DND-41 (cell line): ENCODE measurements at regions not wholly inside any gene's neighbourhood (a gene's known extent, or its start where the extent isn't known, plus 50 kb on each side); places are given as distances from the start of the nearest gene placed in this dataset.

Experiments used
- ATAC-seq: fragments of 200-7000 bp; cut with Tn5 transposase; 3 replicates; pipeline ENCODE4 v1.9.1; 2021; ENCODE audit warnings: low read depth; ENCODE audit not compliant: insufficient read depth
- DNase-seq: peaks from one replicate; pipeline ENCODE4 v3.0.0-alpha.2; 2020
- H2AFZ ChIP-seq: 2 replicates; pipeline ENCODE4 v1.6.0; 2012; ENCODE audit warnings: low read depth, low read length
- H3K27ac ChIP-seq: 2 replicates; pipeline ENCODE4 v1.5.1; 2012; ENCODE audit warnings: low read length, inconsistent platforms
- H3K27me3 ChIP-seq: fragments of 200-600 bp; sonication (generic); 2 replicates; pipeline ENCODE4 v1.6.0; 2012; ENCODE audit warnings: low read length, mild to moderate bottlenecking, inconsistent platforms; ENCODE audit not compliant: insufficient read depth, poor library complexity
- H3K36me3 ChIP-seq: 2 replicates; pipeline ENCODE4 v1.5.1; 2012; ENCODE audit warnings: low read length, inconsistent platforms; ENCODE audit not compliant: insufficient read depth
- H3K4me1 ChIP-seq: 2 replicates; pipeline ENCODE4 v1.5.1; 2012; ENCODE audit warnings: mild to moderate bottlenecking, low read length; ENCODE audit not compliant: insufficient read depth
- H3K4me2 ChIP-seq: 2 replicates; pipeline ENCODE4 v1.6.0; 2012; ENCODE audit warnings: mild to moderate bottlenecking, moderate library complexity, low read length, inconsistent platforms; ENCODE audit not compliant: insufficient read depth
- H3K4me3 ChIP-seq, 2 experiments: fragments of 200-600 bp in 1 of 2; shearing (Covaris generic) in 1 of 2; 2 replicates each; pipeline ENCODE4 v1.5.1; 2012 to 2016; ENCODE audit warnings: inconsistent platforms in 2 of 2, low read length in 2 of 2, mild to moderate bottlenecking in 2 of 2, low read depth in 1 of 2, moderate library complexity in 1 of 2
- H3K79me2 ChIP-seq: 2 replicates; pipeline ENCODE4 v1.6.0; 2012; ENCODE audit warnings: low read length, inconsistent platforms; ENCODE audit not compliant: insufficient read depth
- H3K9ac ChIP-seq: 2 replicates; pipeline ENCODE4 v1.6.0; 2012; ENCODE audit warnings: low read depth, mild to moderate bottlenecking, inconsistent platforms, low read length, moderate library complexity
- H3K9me3 ChIP-seq: 2 replicates; pipeline ENCODE4 v1.5.1; 2012; ENCODE audit warnings: low read length, moderate library complexity, mild to moderate bottlenecking, inconsistent platforms; ENCODE audit not compliant: insufficient read depth, severe bottlenecking
- H4K20me1 ChIP-seq: 2 replicates; pipeline ENCODE4 v1.6.0; 2012; ENCODE audit warnings: low read length; ENCODE audit not compliant: insufficient read depth
- CTCF ChIP-seq: IDR thresholded peaks from 2 replicates; pipeline ENCODE4 v1.5.1; 2012; ENCODE audit warnings: borderline replicate concordance, low read length, moderate library complexity, mild to moderate bottlenecking; ENCODE audit not compliant: poor library complexity, severe bottlenecking; ENCODE audit errors: extremely low read depth
- EZH2 ChIP-seq: IDR thresholded peaks from 3 replicates; pipeline ENCODE4 v1.6.1; 2012; ENCODE audit warnings: borderline replicate concordance, low read depth, mild to moderate bottlenecking, moderate library complexity, low read length, inconsistent platforms; ENCODE audit not compliant: severe bottlenecking

GRCh38 chr10:69733791-69734261 is 67.9 kb upstream of the COL13A1 start:
- H3K36me3 ChIP-seq, result no peaks in the 10 kb centered on the region
- H3K4me3 ChIP-seq, result no peak overlapping the region
- ATAC-seq, result no peak
- no peak overlapping the region for H3K9ac ChIP-seq
- no peaks in the 10 kb centered on the region for H3K79me2 ChIP-seq
- H3K27ac ChIP-seq, result no peak overlapping the region
- peaks cover 13% of the 10 kb centered on the region for H4K20me1 ChIP-seq
- DNase-seq, result no peak
- no peak overlapping the region for H3K4me2 ChIP-seq
- H3K27me3 ChIP-seq, result peaks cover 5% of the 10 kb centered on the region
- H3K4me1 ChIP-seq, result peaks cover 13% of the 10 kb centered on the region
- H2AFZ ChIP-seq, result no peak overlapping the region
- no peaks in the 10 kb centered on the region for H3K9me3 ChIP-seq
- TF ChIP-seq EZH2 (no peak), CTCF (no peak)

GRCh38 chr10:69734416-69734796 is 67.3 kb upstream of the COL13A1 start:
- Histone ChIP-seq H4K20me1 (peaks cover 13% of the 10 kb centered on the region), H3K36me3 (no peaks in the 10 kb centered on the region), H2AFZ (no peak overlapping the region), H3K4me3 (no peak overlapping the region), H3K9ac (no peak overlapping the region), H3K4me1 (peaks cover 13% of the 10 kb centered on the region), H3K79me2 (no peaks in the 10 kb centered on the region), H3K9me3 (no peaks in the 10 kb centered on the region), H3K27me3 (peaks cover 9% of the 10 kb centered on the region), H3K27ac (no peak overlapping the region; the same call in 1 of the 2 replicates), H3K4me2 (no peak overlapping the region)
- TF ChIP-seq EZH2 (no peak), CTCF (no peak)
- ATAC-seq, result no peak
- DNase-seq, result no peak

GRCh38 chr10:69734797-69735468 is 66.8 kb upstream of the COL13A1 start:
- H2AFZ ChIP-seq, result no peak overlapping the region
- peaks cover 9% of the 10 kb centered on the region for H3K27me3 ChIP-seq
- H3K9ac ChIP-seq, result no peak overlapping the region
- H3K4me2 ChIP-seq, result no peak overlapping the region
- H3K9me3 ChIP-seq, result no peaks in the 10 kb centered on the region
- no peak overlapping the region for H3K4me3 ChIP-seq
- no peaks in the 10 kb centered on the region for H3K79me2 ChIP-seq
- H3K36me3 ChIP-seq, result no peaks in the 10 kb centered on the region
- no peak overlapping the region for H3K27ac ChIP-seq
- TF ChIP-seq CTCF, result no peak
- no peak for TF ChIP-seq EZH2
- peaks cover 13% of the 10 kb centered on the region for H3K4me1 ChIP-seq
- H4K20me1 ChIP-seq, result peaks cover 10% of the 10 kb centered on the region; the same call in 1 of the 2 replicates
- DNase-seq (peak; percentile 52), ATAC-seq (peak; percentile 91)
